K562 (cell line): ENCODE measurements at regions not wholly inside any gene's neighbourhood (a gene's known extent, or its start where the extent isn't known, plus 50 kb on each side); places are given as distances from the start of the nearest gene placed in this dataset.
"Not testable (repeated sequence)": the region's sequence is repeated elsewhere in the genome, so short reads cannot be mapped to it uniquely, and the experiment has no call there.

Experiments
- ATAC-seq: fragments of 200-7000 bp; cut with Tn5 transposase; 3 replicates; pipeline ENCODE4 v1.9.1; 2020; ENCODE audit warnings: moderate library complexity
- BruUV-seq: library from RNA; stranded (reverse); fragments of 400-500 nt; replicated peaks from 2 replicates; lab custom pipeline; 2021; lab: Mats Ljungman, UMichigan
- CTCF ChIA-PET: fragments of 300-600 bp; formaldehyde crosslinking; extraction: SDS; loops from one replicate; lab custom pipeline; 2021; ENCODE audit warnings: low intra/inter-chr PET ratio; lab: Yijun Ruan, JAX
- POLR2A ChIA-PET: fragments of 300-600, 350-650 bp; sonication (Branson Sonifier 250); formaldehyde crosslinking; extraction: SDS; loops from one replicate; lab custom pipeline; 2021; ENCODE audit warnings: antibody characterized with exemption, inconsistent platforms; lab: Yijun Ruan, JAX
- DNase-seq, 4 experiments: peaks; one replicate each; pipeline versions ENCODE4 v3.0.0 to v3.0.0-alpha.2; 2011 to 2018; ENCODE audit warnings: low spot score in 3 of 4, mixed read lengths in 3 of 4; ENCODE audit errors: extremely low read depth in 1 of 4
- FAIRE-seq: peaks from 2 replicates; lab custom pipeline; 2011; peaks lifted over from hg19 to GRCh38; lab: Jason Lieb, UNC
- H2AFZ ChIP-seq: 2 replicates; pipeline ENCODE4 v1.6.0; 2011; ENCODE audit warnings: low read depth, low read length, control low read depth, inconsistent platforms
- H3K27ac ChIP-seq: fragments of 200-600 bp; 3 replicates; pipeline ENCODE4 v1.8.0; 2011; ENCODE audit warnings: low read depth, mild to moderate bottlenecking, control low read depth, inconsistent platforms, low read length, moderate library complexity, mixed read lengths; ENCODE audit errors: extremely low read depth
- H3K27me3 ChIP-seq, 2 experiments: fragments of 300-600 bp in 1 of 2; 2 replicates in 1 of 2; 3 replicates in 1 of 2; pipeline versions ENCODE4 v1.6.0 to v1.8.0; 2011; ENCODE audit warnings: inconsistent platforms in 2 of 2, low read length in 2 of 2, mild to moderate bottlenecking in 1 of 2, mixed read lengths in 1 of 2, moderate library complexity in 1 of 2; ENCODE audit not compliant: control insufficient read depth in 2 of 2, insufficient read depth in 2 of 2
- H3K36me3 ChIP-seq: fragments of 300-600 bp; 3 replicates; pipeline ENCODE4 v1.8.0; 2011; ENCODE audit warnings: mild to moderate bottlenecking, low read length, inconsistent platforms; ENCODE audit not compliant: control insufficient read depth, insufficient read depth
- H3K4me1 ChIP-seq, 2 experiments: fragments of 200-600 bp in 1 of 2; replicated peaks in 1 of 2; 2 replicates in 1 of 2; 3 replicates in 1 of 2; pipeline versions ENCODE4 v1.5.1 to v1.8.0; 2011; ENCODE audit warnings: inconsistent platforms in 2 of 2, low read length in 2 of 2, mild to moderate bottlenecking in 1 of 2, mixed read lengths in 1 of 2, moderate library complexity in 1 of 2; ENCODE audit not compliant: control insufficient read depth in 2 of 2, insufficient read depth in 2 of 2
- H3K4me2 ChIP-seq: 2 replicates; pipeline ENCODE4 v1.6.1; 2011; ENCODE audit warnings: low read length, control low read depth, inconsistent platforms, mixed read lengths; ENCODE audit not compliant: insufficient read depth
- H3K4me3 ChIP-seq: fragments of 200-600 bp; sonication (generic), shearing (Covaris generic); 2 replicates; pipeline ENCODE4 v1.5.1; 2016; ENCODE audit warnings: control low read depth, inconsistent platforms
- H3K79me2 ChIP-seq: fragments of 200-600 bp; 3 replicates; pipeline ENCODE4 v1.8.0; 2011; ENCODE audit warnings: low read length, inconsistent platforms; ENCODE audit not compliant: control insufficient read depth, insufficient read depth
- H3K9ac ChIP-seq, 2 experiments: 2 replicates each; pipeline versions ENCODE4 v1.6.0 to v1.6.1; 2011; ENCODE audit warnings: low read depth in 2 of 2, low read length in 2 of 2, control low read depth in 1 of 2, inconsistent platforms in 1 of 2, mild to moderate bottlenecking in 1 of 2, mixed read lengths in 1 of 2; ENCODE audit not compliant: insufficient read depth in 1 of 2
- H3K9me1 ChIP-seq: one replicate; pipeline ENCODE4 v1.6.0; 2011; ENCODE audit warnings: inconsistent platforms, mild to moderate bottlenecking, low read length, moderate library complexity; ENCODE audit not compliant: control insufficient read depth, insufficient read depth
- H3K9me3 ChIP-seq: replicated peaks from 2 replicates; pipeline ENCODE4 v1.5.1; 2011; ENCODE audit warnings: low read depth, low read length, inconsistent platforms; ENCODE audit not compliant: control insufficient read depth, insufficient read depth
- H4K20me1 ChIP-seq: replicated peaks from 2 replicates; pipeline ENCODE4 v1.6.1; 2011; ENCODE audit warnings: low read length, inconsistent platforms, mixed read lengths; ENCODE audit not compliant: control insufficient read depth, insufficient read depth
- ATF1 ChIP-seq, 2 experiments: fragments of 450-650 bp in 1 of 2; IDR thresholded peaks; 2 replicates each; pipeline ENCODE4 v1.6.1; 2016; ENCODE audit warnings: missing compliant biosample characterization in 1 of 2, missing genetic modification characterization in 1 of 2
- CEBPB ChIP-seq: fragments of 450-650 bp; IDR thresholded peaks from 2 replicates; pipeline ENCODE4 v1.6.1; 2016; ENCODE audit warnings: missing genetic modification characterization, missing compliant biosample characterization
- CTBP1 ChIP-seq: fragments of 450-650 bp; IDR thresholded peaks from 2 replicates; pipeline ENCODE4 v1.6.1; 2016; ENCODE audit warnings: borderline replicate concordance
- ETV1 ChIP-seq: fragments of 450-650 bp; conservative IDR thresholded peaks from 2 replicates; pipeline ENCODE4 v1.6.1; 2016; ENCODE audit warnings: missing genetic modification characterization, control low read depth, low read depth, missing compliant biosample characterization
- NR2C1 ChIP-seq, 2 experiments: fragments of 450-650 bp; IDR thresholded peaks; 2 replicates each; pipeline ENCODE4 v1.6.1; 2017; ENCODE audit warnings: mild to moderate bottlenecking in 2 of 2, antibody characterized with exemption in 1 of 2, inconsistent platforms in 1 of 2, missing compliant biosample characterization in 1 of 2, missing genetic modification characterization in 1 of 2
- RAD21 ChIP-seq, 2 experiments: fragments of 250-450 bp in 1 of 2; fragments of 450-650 bp in 1 of 2; sonication (Bioruptor Pico) in 1 of 2; formaldehyde crosslinking in 1 of 2; IDR thresholded peaks in 1 of 2; conservative IDR thresholded peaks in 1 of 2; 2 replicates each; pipeline versions ENCODE4 v1.4.0 to v1.8.0; 2020 to 2022; ENCODE audit warnings: mild to moderate bottlenecking in 2 of 2, moderate library complexity in 1 of 2
- SMARCA4 ChIP-seq: fragments of 450-650 bp; IDR thresholded peaks from 2 replicates; pipeline ENCODE4 v1.6.1; 2016
- TARDBP ChIP-seq: fragments of 450-650 bp; IDR thresholded peaks from 2 replicates; pipeline ENCODE4 v1.6.1; 2016
- WGBS: fragments of 100-300 bp; shearing (Covaris generic); methylation state at CpG from one replicate; pipeline ENCODE4 v1.1.6; 2016; ENCODE audit warnings: low coverage, mixed read lengths; ENCODE audit not compliant: insufficient coverage; ENCODE audit errors: missing lambda C conversion rate; 5-methylcytosine and 5-hydroxymethylcytosine counted together
- in situ Hi-C: fragments of 300-500 bp; cut with MboI; formaldehyde crosslinking; loops from 4 replicates; pipeline ENCODE4 v1.15.0; 2018; ENCODE audit warnings: inconsistent platforms, mixed read lengths
- intact Hi-C: fragments of 100-400 bp; cut with micrococcal nuclease; formaldehyde crosslinking; loops from 2 replicates; pipeline ENCODE4 v1.14.2; 2022
- TF ChIP-seq, protein P1 (sequence below), 2 experiments: fragments of 450-650 bp in 1 of 2; sonication (generic) in 1 of 2; formaldehyde crosslinking in 1 of 2; IDR thresholded peaks in 1 of 2; conservative IDR thresholded peaks in 1 of 2; 2 replicates each; pipeline versions ENCODE4 v1.6.1 to v1.8.1; 2016 to 2023; ENCODE audit warnings: mild to moderate bottlenecking in 2 of 2, moderate library complexity in 2 of 2, inconsistent platforms in 1 of 2, missing genetic modification reagents in 1 of 2

DNA sequence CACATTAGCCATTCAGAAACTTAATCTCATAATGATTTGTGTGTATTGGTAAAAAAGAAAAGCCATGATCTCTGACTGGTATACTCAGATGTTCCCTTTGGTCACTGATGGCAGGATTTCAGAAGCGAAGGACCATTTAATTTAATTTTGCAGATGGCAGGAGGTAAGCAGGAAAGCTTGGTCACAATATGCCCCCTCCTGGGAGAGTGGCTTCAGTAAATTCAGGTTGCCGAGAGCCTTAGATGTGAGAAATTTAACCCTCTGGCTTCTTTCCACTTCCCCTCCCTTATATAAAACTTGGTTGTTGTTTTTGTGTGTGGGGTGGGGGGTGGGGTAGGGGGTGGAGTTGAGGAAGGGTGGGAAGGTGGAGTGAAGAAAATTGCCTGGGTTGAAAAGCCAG lies 72.8 kb downstream of the SRGAP2 start:
- H2AFZ ChIP-seq, DNase-seq, FAIRE-seq, H3K36me3 ChIP-seq, BruUV-seq, in situ Hi-C loops, intact Hi-C loops, H3K9me1 ChIP-seq, H3K27ac ChIP-seq, H3K4me3 ChIP-seq, CTCF ChIA-PET, POLR2A ChIA-PET, H3K27me3 ChIP-seq, H3K4me2 ChIP-seq, H3K4me1 ChIP-seq, H3K79me2 ChIP-seq, H3K9me3 ChIP-seq, H4K20me1 ChIP-seq, H3K9ac ChIP-seq: not testable (repeated sequence)
- WGBS, result 29% methylated on average over 1 of the region's 2 CpGs
- ATAC-seq, result peak; percentile 35

DNA sequence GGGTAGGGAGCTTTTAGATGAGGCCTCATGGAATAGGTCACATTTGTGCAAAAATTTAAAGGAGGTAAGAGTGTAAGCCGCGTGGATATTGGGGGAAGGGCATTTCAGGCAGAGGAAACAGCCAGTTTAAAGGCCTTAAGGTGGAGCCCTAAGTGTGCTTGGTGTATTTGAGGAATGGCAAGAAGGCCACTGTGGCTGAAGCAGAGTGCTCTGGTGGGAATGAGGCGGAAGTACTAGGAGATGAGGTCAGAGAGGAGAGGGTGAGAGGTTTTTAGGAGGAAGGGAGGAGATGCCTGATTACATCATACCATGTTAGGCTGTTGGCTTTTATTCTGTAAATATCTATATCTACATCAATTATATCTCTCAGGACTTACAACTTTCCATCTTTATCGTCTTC lies 75.3 kb downstream of the SRGAP2 start:
- WGBS, result 29% methylated on average over 3 of the region's 4 CpGs
- H3K9ac ChIP-seq; H3K27ac ChIP-seq; H3K36me3 ChIP-seq; in situ Hi-C loops; H3K4me3 ChIP-seq; POLR2A ChIA-PET; intact Hi-C loops; H4K20me1 ChIP-seq; H3K4me1 ChIP-seq; H3K79me2 ChIP-seq; H3K27me3 ChIP-seq; CTCF ChIA-PET; FAIRE-seq; H2AFZ ChIP-seq; H3K4me2 ChIP-seq; H3K9me3 ChIP-seq; BruUV-seq; H3K9me1 ChIP-seq; TF ChIP-seq ATF1 (CRISPR knock-in tag; IDR thresholded peaks at IDR 0.05): not testable (repeated sequence)
- DNase-seq (peak in 1 of 4 experiments; percentile 33), ATAC-seq (peak; percentile 77)
- TF ChIP-seq ETV1 (tag), result 0 out of 2 replicates have a peak, but pooled peaks have one; percentile 32
- peak; percentile 33; the same call in 1 of the 2 replicates for TF ChIP-seq NR2C1 (IDR thresholded peaks at IDR 0.05)
- TF ChIP-seq NR2C1 (tag; IDR thresholded peaks at IDR 0.05), result peak; percentile 80
- TF ChIP-seq CTBP1, result peak; percentile 25; the same call in 1 of the 2 replicates
- 0 out of 2 replicates have a peak, but pooled peaks have one; percentile 26 for TF ChIP-seq SMARCA4
- TF ChIP-seq ATF1 (tag; IDR thresholded peaks at IDR 0.05), result 0 out of 2 replicates have a peak, but pooled peaks have one; percentile 22
- peak; percentile 49 to 61 for TF ChIP-seq RAD21 (CRISPR knock-in tag; conservative IDR thresholded peaks at IDR 0.05 in 1 of 2, IDR thresholded peaks at IDR 0.05 in 1 of 2)
- TF ChIP-seq, protein P1, sequence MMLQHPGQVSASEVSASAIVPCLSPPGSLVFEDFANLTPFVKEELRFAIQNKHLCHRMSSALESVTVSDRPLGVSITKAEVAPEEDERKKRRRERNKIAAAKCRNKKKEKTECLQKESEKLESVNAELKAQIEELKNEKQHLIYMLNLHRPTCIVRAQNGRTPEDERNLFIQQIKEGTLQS (IDR thresholded peaks at IDR 0.05), result peak; percentile 80
- TF ChIP-seq, protein P1 (CRISPR knock-in tag; conservative IDR thresholded peaks at IDR 0.05), result not testable (repeated sequence)
- peak; percentile 28; the same call in 1 of the 2 replicates for TF ChIP-seq TARDBP
- TF ChIP-seq CEBPB (tag), result peak; percentile 43
